ENCODE measurements at regions not wholly inside any gene's neighbourhood (a gene's known extent, or its start where the extent isn't known, plus 50 kb on each side); places are given as distances from the start of the nearest gene placed in this dataset.

GRCh38 chr15:39250001-39250400 lies 330.9 kb upstream of the THBS1 start:
- Histone ChIP-seq H3K4me3 (ENCODE audit: control insufficient read depth in 1 of 7, extremely low read depth in 1 of 7, insufficient read depth in 4 of 7, low read depth in 2 of 7, low read length in 6 of 7) (no peak overlapping the region), H3K36me3 (ENCODE audit: control insufficient read depth in 4 of 4, insufficient read depth in 4 of 4, low read length in 3 of 4) (no peaks in the 10 kb centered on the region), H3K4me1 (ENCODE audit: control extremely low read depth in 1 of 4, control insufficient read depth in 4 of 4, insufficient read depth in 4 of 4, low read length in 3 of 4) (peaks cover 0 to 7% (median 5%) of the 10 kb centered on the region in 4 experiments), H3K9me3 (ENCODE audit: control extremely low read depth in 1 of 5, control insufficient read depth in 4 of 5, insufficient read depth in 2 of 5, low read depth in 1 of 5, low read length in 4 of 5) (no peaks in the 10 kb centered on the region), H3K27me3 (replicated peaks in 2 of 5; ENCODE audit: control insufficient read depth in 4 of 5, insufficient read depth in 5 of 5, low read length in 4 of 5) (no peaks in the 10 kb centered on the region), H3K27ac (ENCODE audit: insufficient read depth in 1 of 2, low read depth in 1 of 2, low read length in 2 of 2, poor library complexity in 1 of 2, severe bottlenecking in 2 of 2) (no peak overlapping the region)
- CTCF ChIA-PET, result no interaction called here
- no CpG with 5 or more reads among the region's 1 CpG for WGBS (ENCODE audit: insufficient coverage)
- POLR2A ChIA-PET, result no interaction called here
- no peak for DNase-seq

DNA sequence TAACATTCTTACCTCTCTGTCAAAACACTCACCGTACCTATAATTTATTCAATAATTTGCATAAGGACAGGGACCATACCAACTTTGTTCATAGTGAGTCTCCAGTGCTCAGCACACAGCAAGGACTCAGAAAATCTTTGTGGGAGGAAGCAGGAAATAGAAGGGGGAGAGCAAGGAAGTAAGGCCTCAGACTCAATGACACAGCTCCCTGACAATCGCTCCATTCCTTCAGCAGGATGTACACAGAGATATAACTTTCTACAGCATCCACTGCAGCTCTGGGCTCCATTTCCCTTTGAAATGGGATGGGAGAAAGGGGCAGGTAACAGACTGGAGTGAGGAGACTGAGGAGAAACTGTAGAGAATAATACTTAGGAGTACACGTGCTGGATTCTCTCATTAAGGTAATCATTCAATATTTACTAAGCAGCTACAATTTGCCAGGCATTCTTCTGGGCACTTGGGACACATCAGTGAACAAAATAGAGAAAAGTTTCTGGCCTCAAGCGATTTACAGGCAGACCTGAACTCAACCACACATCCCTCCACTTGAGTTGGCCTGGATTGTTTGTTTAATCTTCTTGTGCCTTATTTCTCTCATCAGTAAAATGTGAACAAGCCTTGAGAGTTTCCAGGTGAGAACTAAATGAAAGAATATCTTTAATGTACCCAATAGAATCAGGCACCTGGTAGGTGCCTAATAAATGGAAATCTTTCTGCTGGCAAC lies 330.3 kb upstream of the THBS1 start:
- POLR2A ChIA-PET, result no interaction called here
- no peak for DNase-seq

DNA sequence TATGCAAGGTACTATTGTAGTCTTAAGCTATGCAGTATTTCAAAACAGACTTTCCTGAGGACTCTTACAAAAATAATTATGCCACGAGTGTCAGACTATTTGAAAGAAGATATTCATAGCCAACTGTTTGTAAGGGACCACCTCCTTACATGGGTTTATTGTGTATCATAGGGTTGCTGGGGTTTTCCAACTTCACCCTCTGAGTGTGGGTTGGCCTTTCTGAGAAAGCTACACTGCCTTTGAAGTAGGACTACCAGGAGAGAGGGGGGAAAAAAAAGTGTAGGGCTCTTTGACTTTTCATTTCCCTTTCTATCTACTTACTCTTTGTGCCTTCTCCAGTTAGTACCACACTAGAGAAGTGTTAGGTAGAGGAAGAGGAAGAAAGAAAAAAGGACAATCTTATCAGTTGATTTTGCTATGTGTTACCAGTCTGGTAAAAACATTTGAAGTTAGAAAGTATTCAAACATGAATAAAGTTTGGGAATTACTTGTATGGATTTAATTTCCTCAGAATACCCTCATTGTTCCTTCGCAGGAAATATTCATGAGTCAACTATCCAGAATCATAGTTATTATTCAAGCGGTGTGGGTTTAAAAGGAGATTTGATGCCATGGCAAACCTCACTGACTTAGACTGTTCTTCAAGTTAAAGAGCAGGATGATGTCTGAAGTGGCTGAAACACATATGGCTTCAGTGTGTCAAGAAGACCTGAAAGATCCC lies 329.3 kb upstream of the THBS1 start:
- Histone ChIP-seq H3K27ac (ENCODE audit: insufficient read depth in 1 of 2, low read depth in 1 of 2, low read length in 2 of 2, poor library complexity in 1 of 2, severe bottlenecking in 2 of 2) (no peak overlapping the region), H3K36me3 (ENCODE audit: control insufficient read depth in 4 of 4, insufficient read depth in 4 of 4, low read length in 3 of 4) (no peaks in the 10 kb centered on the region), H3K27me3 (replicated peaks in 2 of 5; ENCODE audit: control insufficient read depth in 4 of 5, insufficient read depth in 5 of 5, low read length in 4 of 5) (no peaks in the 10 kb centered on the region), H3K4me3 (ENCODE audit: control insufficient read depth in 1 of 7, extremely low read depth in 1 of 7, insufficient read depth in 4 of 7, low read depth in 2 of 7, low read length in 6 of 7) (no peak overlapping the region), H3K4me1 (ENCODE audit: control extremely low read depth in 1 of 4, control insufficient read depth in 4 of 4, insufficient read depth in 4 of 4, low read length in 3 of 4) (peaks cover 0 to 7% (median 5%) of the 10 kb centered on the region in 4 experiments), H3K9me3 (ENCODE audit: control extremely low read depth in 1 of 5, control insufficient read depth in 4 of 5, insufficient read depth in 2 of 5, low read depth in 1 of 5, low read length in 4 of 5) (no peaks in the 10 kb centered on the region)
- POLR2A ChIA-PET, result no interaction called here
- CTCF ChIA-PET, result no interaction called here
- no peak for DNase-seq
- WGBS (ENCODE audit: insufficient coverage), result 100% methylated on average over 1 of the region's 3 CpGs

More for the DNA sequence above, 330.3 kb upstream of the THBS1 start:
- CTCF ChIA-PET, result no interaction called here
- H3K4me1 ChIP-seq (ENCODE audit: control extremely low read depth in 1 of 4, control insufficient read depth in 4 of 4, insufficient read depth in 4 of 4, low read length in 3 of 4), result peaks cover 0 to 7% (median 5%) of the 10 kb centered on the region in 4 experiments
- H3K36me3 ChIP-seq (ENCODE audit: control insufficient read depth in 4 of 4, insufficient read depth in 4 of 4, low read length in 3 of 4), result no peaks in the 10 kb centered on the region
- no CpG with 5 or more reads among the region's 4 CpGs for WGBS (ENCODE audit: insufficient coverage)
- H3K27me3 ChIP-seq (replicated peaks in 2 of 5; ENCODE audit: control insufficient read depth in 4 of 5, insufficient read depth in 5 of 5, low read length in 4 of 5), result no peaks in the 10 kb centered on the region
- H3K27ac ChIP-seq (ENCODE audit: insufficient read depth in 1 of 2, low read depth in 1 of 2, low read length in 2 of 2, poor library complexity in 1 of 2, severe bottlenecking in 2 of 2), result no peak overlapping the region
- H3K9me3 ChIP-seq (ENCODE audit: control extremely low read depth in 1 of 5, control insufficient read depth in 4 of 5, insufficient read depth in 2 of 5, low read depth in 1 of 5, low read length in 4 of 5), result no peaks in the 10 kb centered on the region
- no peak overlapping the region for H3K4me3 ChIP-seq (ENCODE audit: control insufficient read depth in 1 of 7, extremely low read depth in 1 of 7, insufficient read depth in 4 of 7, low read depth in 2 of 7, low read length in 6 of 7)

DNA sequence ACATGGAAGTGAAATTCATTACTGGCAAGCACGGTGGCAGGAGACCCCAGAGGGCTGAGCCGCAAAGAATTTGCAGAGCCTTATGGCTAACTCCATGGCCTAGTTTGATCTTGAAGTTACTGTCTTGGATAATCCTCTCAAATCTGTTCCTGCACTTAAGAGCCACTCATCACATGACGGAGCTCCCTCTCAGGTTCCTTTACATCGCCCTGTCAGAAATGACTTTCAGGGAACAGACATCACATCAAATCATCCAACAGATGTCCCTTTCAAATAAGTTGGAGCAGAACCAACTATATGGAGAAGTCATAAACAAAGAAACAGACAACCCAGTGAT lies 328.8 kb upstream of the THBS1 start:
- Histone ChIP-seq H3K36me3 (ENCODE audit: control insufficient read depth in 4 of 4, insufficient read depth in 4 of 4, low read length in 3 of 4) (no peaks in the 10 kb centered on the region), H3K27me3 (replicated peaks in 2 of 5; ENCODE audit: control insufficient read depth in 4 of 5, insufficient read depth in 5 of 5, low read length in 4 of 5) (no peaks in the 10 kb centered on the region), H3K4me3 (ENCODE audit: control insufficient read depth in 1 of 7, extremely low read depth in 1 of 7, insufficient read depth in 4 of 7, low read depth in 2 of 7, low read length in 6 of 7) (no peak overlapping the region), H3K4me1 (ENCODE audit: control extremely low read depth in 1 of 4, control insufficient read depth in 4 of 4, insufficient read depth in 4 of 4, low read length in 3 of 4) (peaks cover 0 to 7% (median 5%) of the 10 kb centered on the region in 4 experiments), H3K9me3 (ENCODE audit: control extremely low read depth in 1 of 5, control insufficient read depth in 4 of 5, insufficient read depth in 2 of 5, low read depth in 1 of 5, low read length in 4 of 5) (no peaks in the 10 kb centered on the region), H3K27ac (ENCODE audit: insufficient read depth in 1 of 2, low read depth in 1 of 2, low read length in 2 of 2, poor library complexity in 1 of 2, severe bottlenecking in 2 of 2) (no peak overlapping the region)
- ChIA-PET CTCF (no interaction called here), POLR2A (no interaction called here)
- DNase-seq, result no peak
- WGBS (ENCODE audit: insufficient coverage), result 100% methylated on average over 2 of the region's 4 CpGs

DNA sequence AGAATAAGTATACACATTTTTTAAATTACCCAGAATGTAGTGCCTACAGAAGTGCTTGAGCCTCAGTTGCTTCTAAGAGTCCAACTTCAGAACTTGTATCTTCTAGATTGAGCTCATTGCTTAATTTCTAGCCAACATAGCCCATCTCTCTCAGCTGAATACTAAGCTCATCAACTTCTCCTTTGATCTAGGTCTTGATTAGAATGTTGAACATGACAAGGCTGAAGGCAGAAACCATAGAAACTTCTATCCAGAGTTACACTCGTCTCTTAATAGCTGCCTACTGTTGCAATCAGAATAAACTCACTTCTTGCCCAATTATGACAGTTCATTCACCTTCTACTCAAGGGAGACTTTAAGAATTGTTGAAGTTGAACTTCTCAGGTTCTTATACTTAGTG lies 327.3 kb upstream of the THBS1 start:
- no peak overlapping the region for H3K4me3 ChIP-seq (ENCODE audit: control insufficient read depth in 1 of 7, extremely low read depth in 1 of 7, insufficient read depth in 4 of 7, low read depth in 2 of 7, low read length in 6 of 7)
- no peaks in the 10 kb centered on the region for H3K27me3 ChIP-seq (replicated peaks in 2 of 5; ENCODE audit: control insufficient read depth in 4 of 5, insufficient read depth in 5 of 5, low read length in 4 of 5)
- 100% methylated on average over 1 of the region's 1 CpG for WGBS (ENCODE audit: insufficient coverage)
- H3K9me3 ChIP-seq (ENCODE audit: control extremely low read depth in 1 of 5, control insufficient read depth in 4 of 5, insufficient read depth in 2 of 5, low read depth in 1 of 5, low read length in 4 of 5), result no peaks in the 10 kb centered on the region
- no peaks in the 10 kb centered on the region for H3K36me3 ChIP-seq (ENCODE audit: control insufficient read depth in 4 of 4, insufficient read depth in 4 of 4, low read length in 3 of 4)
- H3K27ac ChIP-seq (ENCODE audit: insufficient read depth in 1 of 2, low read depth in 1 of 2, low read length in 2 of 2, poor library complexity in 1 of 2, severe bottlenecking in 2 of 2), result no peak overlapping the region
- DNase-seq, result no peak
- peaks cover 0 to 7% (median 5%) of the 10 kb centered on the region in 4 experiments for H3K4me1 ChIP-seq (ENCODE audit: control extremely low read depth in 1 of 4, control insufficient read depth in 4 of 4, insufficient read depth in 4 of 4, low read length in 3 of 4)
- ChIA-PET POLR2A (no interaction called here), CTCF (no interaction called here)

DNA sequence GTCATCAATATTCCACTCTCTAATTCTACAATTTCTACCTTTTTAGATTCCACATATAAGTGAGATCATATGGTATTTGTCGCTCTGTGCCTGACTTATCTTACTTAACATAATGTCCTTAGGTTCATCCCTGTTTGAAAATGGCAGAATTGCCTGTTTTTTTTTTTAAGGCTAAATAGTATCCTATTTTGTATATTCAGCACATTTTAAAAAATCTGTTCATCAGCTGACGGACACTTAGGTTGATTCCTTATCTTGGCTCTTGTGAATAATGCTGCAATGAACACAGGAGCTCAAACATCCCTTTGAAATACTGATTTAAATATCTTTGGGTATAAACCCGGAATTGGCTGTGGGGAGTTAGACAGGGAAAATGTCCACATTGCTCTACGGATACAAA lies 326.7 kb upstream of the THBS1 start:
- no peak overlapping the region for H3K4me3 ChIP-seq (ENCODE audit: control insufficient read depth in 1 of 7, extremely low read depth in 1 of 7, insufficient read depth in 4 of 7, low read depth in 2 of 7, low read length in 6 of 7)
- POLR2A ChIA-PET, result no interaction called here
- H3K27ac ChIP-seq (ENCODE audit: insufficient read depth in 1 of 2, low read depth in 1 of 2, low read length in 2 of 2, poor library complexity in 1 of 2, severe bottlenecking in 2 of 2), result no peak overlapping the region
- no peak for DNase-seq
- CTCF ChIA-PET, result no interaction called here
- peaks cover 0 to 7% (median 5%) of the 10 kb centered on the region in 4 experiments for H3K4me1 ChIP-seq (ENCODE audit: control extremely low read depth in 1 of 4, control insufficient read depth in 4 of 4, insufficient read depth in 4 of 4, low read length in 3 of 4)
- WGBS (ENCODE audit: insufficient coverage), result 100% methylated on average over 1 of the region's 4 CpGs
- H3K36me3 ChIP-seq (ENCODE audit: control insufficient read depth in 4 of 4, insufficient read depth in 4 of 4, low read length in 3 of 4), result no peaks in the 10 kb centered on the region
- no peaks in the 10 kb centered on the region for H3K9me3 ChIP-seq (ENCODE audit: control extremely low read depth in 1 of 5, control insufficient read depth in 4 of 5, insufficient read depth in 2 of 5, low read depth in 1 of 5, low read length in 4 of 5)
- H3K27me3 ChIP-seq (replicated peaks in 2 of 5; ENCODE audit: control insufficient read depth in 4 of 5, insufficient read depth in 5 of 5, low read length in 4 of 5), result no peaks in the 10 kb centered on the region

GRCh38 chr15:39255760-39256159 lies 325.1 kb upstream of the THBS1 start:
- Histone ChIP-seq H3K9me3 (ENCODE audit: control extremely low read depth in 1 of 5, control insufficient read depth in 4 of 5, insufficient read depth in 2 of 5, low read depth in 1 of 5, low read length in 4 of 5) (no peaks in the 10 kb centered on the region), H3K27me3 (replicated peaks in 2 of 5; ENCODE audit: control insufficient read depth in 4 of 5, insufficient read depth in 5 of 5, low read length in 4 of 5) (no peaks in the 10 kb centered on the region), H3K4me1 (ENCODE audit: control extremely low read depth in 1 of 4, control insufficient read depth in 4 of 4, insufficient read depth in 4 of 4, low read length in 3 of 4) (peaks cover 0 to 1% (median 0%) of the 10 kb centered on the region in 4 experiments), H3K36me3 (ENCODE audit: control insufficient read depth in 4 of 4, insufficient read depth in 4 of 4, low read length in 3 of 4) (no peaks in the 10 kb centered on the region), H3K27ac (ENCODE audit: insufficient read depth in 1 of 2, low read depth in 1 of 2, low read length in 2 of 2, poor library complexity in 1 of 2, severe bottlenecking in 2 of 2) (no peak overlapping the region), H3K4me3 (ENCODE audit: control insufficient read depth in 1 of 7, extremely low read depth in 1 of 7, insufficient read depth in 4 of 7, low read depth in 2 of 7, low read length in 6 of 7) (no peak overlapping the region)
- CTCF ChIA-PET, result interaction anchor here (0.6 kb wide), 1 partner anchor 119 kb away, joined by 3 read pairs; no protein-coding TSS in a partner anchor
- 97% methylated on average over 6 of the region's 7 CpGs for WGBS (ENCODE audit: insufficient coverage)
- POLR2A ChIA-PET, result no interaction called here
- DNase-seq, result no peak
